HG03039 (cell line): ENCODE measurements at regions not wholly inside any gene's neighbourhood (a gene's known extent, or its start where the extent isn't known, plus 50 kb on each side); places are given as distances from the start of the nearest gene placed in this dataset.
"Not testable (repeated sequence)": the region's sequence is repeated elsewhere in the genome, so short reads cannot be mapped to it uniquely, and the experiment has no call there.

ENCODE experiments used
- ATAC-seq: cut with Tn5 transposase; IDR thresholded peaks from one replicate; pipeline ENCODE4 v1.9.1; 2021; ENCODE audit warnings: mild to moderate bottlenecking, moderate library complexity; ENCODE audit not compliant: unreplicated experiment

- ATAC-seq = peak; percentile 50
Observed at GRCh38 chr4:154982187-154983047, 201.3 kb downstream of the RBM46 start.

- no peak for ATAC-seq
Observed at GRCh38 chr4:154983714-154984113, 202.6 kb downstream of the RBM46 start.

- ATAC-seq = peak; percentile 98
Observed at GRCh38 chr4:154984148-154984547, 203.1 kb downstream of the RBM46 start.

GRCh38 chr4:154984616-154985015, 203.5 kb downstream of the RBM46 start:
- ATAC-seq = no peak

GRCh38 chr4:154985673-154986072, 204.6 kb downstream of the RBM46 start:
- ATAC-seq = no peak

- no peak for ATAC-seq
Observed at GRCh38 chr4:154988511-154988910, 207.4 kb downstream of the RBM46 start.

GRCh38 chr4:154989511-154989910, 208.4 kb downstream of the RBM46 start:
- ATAC-seq = no peak

- not testable (repeated sequence) for ATAC-seq
Observed at GRCh38 chr4:154997866-154998265, 210.6 kb upstream of the NPY2R start.

- no peak for ATAC-seq
Observed at GRCh38 chr4:154998284-154998683, 210.2 kb upstream of the NPY2R start.

- ATAC-seq = no peak
Observed at GRCh38 chr4:154998773-154999172, 209.7 kb upstream of the NPY2R start.

- no peak for ATAC-seq
Observed at GRCh38 chr4:154999950-155000578, 208.4 kb upstream of the NPY2R start.

GRCh38 chr4:155001251-155001650, 207.2 kb upstream of the NPY2R start:
- ATAC-seq = no peak

GRCh38 chr4:155005395-155006090, 202.9 kb upstream of the NPY2R start:
- ATAC-seq = no peak

GRCh38 chr4:155007660-155008176, 200.7 kb upstream of the NPY2R start:
- no peak for ATAC-seq

- ATAC-seq = no peak
Observed at GRCh38 chr4:155008389-155008788, 200.0 kb upstream of the NPY2R start.

- no peak for ATAC-seq
Observed at GRCh38 chr4:155009288-155009687, 199.1 kb upstream of the NPY2R start.

GRCh38 chr4:155010376-155010775, 198.1 kb upstream of the NPY2R start:
- no peak for ATAC-seq

GRCh38 chr4:155011163-155011780, 197.2 kb upstream of the NPY2R start:
- no peak for ATAC-seq

- no peak for ATAC-seq
Observed at GRCh38 chr4:155012469-155012868, 196.0 kb upstream of the NPY2R start.

- no peak for ATAC-seq
Observed at GRCh38 chr4:155017426-155017825, 191.0 kb upstream of the NPY2R start.
